ENCODE measurements at regions not wholly inside any gene's neighbourhood (a gene's known extent, or its start where the extent isn't known, plus 50 kb on each side); places are given as distances from the start of the nearest gene placed in this dataset.
"Not testable (repeated sequence)": the region's sequence is repeated elsewhere in the genome, so short reads cannot be mapped to it uniquely, and the experiment has no call there.

DNA sequence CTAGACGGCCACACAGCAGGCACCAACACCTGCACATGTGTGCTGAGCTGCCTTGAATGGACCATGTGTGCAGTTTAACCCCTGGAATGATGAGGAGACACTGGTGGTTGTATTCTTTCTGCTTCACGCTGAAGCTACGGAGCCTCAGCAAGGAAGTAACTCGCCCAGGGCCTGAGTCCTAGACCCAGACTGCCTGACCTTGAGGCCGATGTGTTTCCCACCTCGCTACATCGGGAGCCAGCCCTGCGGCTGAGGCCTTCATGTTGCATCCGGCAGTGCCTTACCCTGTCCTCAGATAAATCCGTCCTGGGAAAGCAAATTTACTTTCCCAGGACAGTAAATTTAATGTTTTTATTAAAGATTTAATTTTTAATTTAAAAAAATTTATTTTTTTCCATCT, 110.0 kb upstream of the MTHFD1L start:
- POLR2A ChIA-PET (ENCODE audit: unreplicated experiment) = no interaction called here
- intact Hi-C loops (cut with micrococcal nuclease; ENCODE audit: unreplicated experiment) = no loop called here
- no peaks in the 10 kb centered on the region for H3K36me3 ChIP-seq (ENCODE audit: low read depth)
- no peaks in the 10 kb centered on the region for H4K20me1 ChIP-seq (ENCODE audit: insufficient read depth)
- TF ChIP-seq, protein P1, sequence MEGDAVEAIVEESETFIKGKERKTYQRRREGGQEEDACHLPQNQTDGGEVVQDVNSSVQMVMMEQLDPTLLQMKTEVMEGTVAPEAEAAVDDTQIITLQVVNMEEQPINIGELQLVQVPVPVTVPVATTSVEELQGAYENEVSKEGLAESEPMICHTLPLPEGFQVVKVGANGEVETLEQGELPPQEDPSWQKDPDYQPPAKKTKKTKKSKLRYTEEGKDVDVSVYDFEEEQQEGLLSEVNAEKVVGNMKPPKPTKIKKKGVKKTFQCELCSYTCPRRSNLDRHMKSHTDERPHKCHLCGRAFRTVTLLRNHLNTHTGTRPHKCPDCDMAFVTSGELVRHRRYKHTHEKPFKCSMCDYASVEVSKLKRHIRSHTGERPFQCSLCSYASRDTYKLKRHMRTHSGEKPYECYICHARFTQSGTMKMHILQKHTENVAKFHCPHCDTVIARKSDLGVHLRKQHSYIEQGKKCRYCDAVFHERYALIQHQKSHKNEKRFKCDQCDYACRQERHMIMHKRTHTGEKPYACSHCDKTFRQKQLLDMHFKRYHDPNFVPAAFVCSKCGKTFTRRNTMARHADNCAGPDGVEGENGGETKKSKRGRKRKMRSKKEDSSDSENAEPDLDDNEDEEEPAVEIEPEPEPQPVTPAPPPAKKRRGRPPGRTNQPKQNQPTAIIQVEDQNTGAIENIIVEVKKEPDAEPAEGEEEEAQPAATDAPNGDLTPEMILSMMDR (conservative IDR thresholded peaks at IDR 0.05) = no peak
- no peak for TF ChIP-seq EZH2 (IDR thresholded peaks at IDR 0.05; ENCODE audit: low read depth)
- no peaks in the 10 kb centered on the region for H3K9me2 ChIP-seq (ENCODE audit: insufficient read depth)
- no peaks in the 10 kb centered on the region for H3F3A ChIP-seq (ENCODE audit: insufficient read depth, low read depth)
- no peak for DNase-seq
- peaks cover 10% of the 10 kb centered on the region for H3K4me1 ChIP-seq (replicated peaks; ENCODE audit: insufficient read depth)
- H2AFZ ChIP-seq = no peak overlapping the region
- no peaks in the 10 kb centered on the region for H3K79me2 ChIP-seq (ENCODE audit: low read depth)
- no TSS peak for BruUV-seq (replicated peaks)
- no peaks in the 10 kb centered on the region for H3K9me3 ChIP-seq (ENCODE audit: insufficient read depth, low read depth)
- no peak overlapping the region for H3K4me3 ChIP-seq
- no peaks in the 10 kb centered on the region for H3K27me3 ChIP-seq (ENCODE audit: insufficient read depth, low read depth)
- no peak overlapping the region for H3K4me2 ChIP-seq
- no peak overlapping the region for H3K27ac ChIP-seq
- CTCF ChIA-PET = no interaction called here

DNA sequence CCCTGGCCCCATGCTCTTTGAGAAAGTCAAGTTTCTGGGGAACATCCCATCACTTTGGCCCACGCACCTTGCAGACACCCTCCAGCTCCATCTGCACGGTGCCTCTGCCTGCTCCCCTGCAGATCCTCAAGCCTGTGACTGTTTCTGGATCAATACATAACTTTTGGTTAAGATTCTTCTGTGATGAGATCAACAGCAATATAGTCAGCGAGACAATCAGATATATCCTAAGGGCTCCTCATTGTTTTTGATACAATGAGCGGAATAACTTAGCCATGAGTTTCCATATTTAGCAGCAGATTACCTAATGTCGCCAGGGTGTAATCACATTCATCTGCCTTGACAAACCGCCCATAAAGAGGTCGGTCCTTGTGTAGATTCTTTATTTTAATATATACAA, 109.3 kb upstream of the MTHFD1L start:
- intact Hi-C loops (cut with micrococcal nuclease; ENCODE audit: unreplicated experiment) = no loop called here
- Histone ChIP-seq H3K4me2 (peak overlapping the region; percentile 15; the same call in 1 of the 2 replicates), H2AFZ (no peak overlapping the region), H3K9me2 (ENCODE audit: insufficient read depth) (no peaks in the 10 kb centered on the region), H3K4me3 (no peak overlapping the region), H3K79me2 (ENCODE audit: low read depth) (no peaks in the 10 kb centered on the region), H3K27me3 (ENCODE audit: insufficient read depth, low read depth) (no peaks in the 10 kb centered on the region), H3F3A (ENCODE audit: insufficient read depth, low read depth) (no peaks in the 10 kb centered on the region), H3K4me1 (replicated peaks; ENCODE audit: insufficient read depth) (peaks cover 10% of the 10 kb centered on the region), H3K9me3 (ENCODE audit: insufficient read depth, low read depth) (no peaks in the 10 kb centered on the region), H4K20me1 (ENCODE audit: insufficient read depth) (no peaks in the 10 kb centered on the region), H3K27ac (no peak overlapping the region), H3K36me3 (ENCODE audit: low read depth) (no peaks in the 10 kb centered on the region)
- CTCF ChIA-PET = no interaction called here
- POLR2A ChIA-PET (ENCODE audit: unreplicated experiment) = no interaction called here
- no peak for TF ChIP-seq EZH2 (IDR thresholded peaks at IDR 0.05; ENCODE audit: low read depth)
- TF ChIP-seq, protein P1 (conservative IDR thresholded peaks at IDR 0.05) = no peak
- DNase-seq = peak in 1 of 2 experiments; percentile 55
- BruUV-seq (replicated peaks) = no TSS peak

DNA sequence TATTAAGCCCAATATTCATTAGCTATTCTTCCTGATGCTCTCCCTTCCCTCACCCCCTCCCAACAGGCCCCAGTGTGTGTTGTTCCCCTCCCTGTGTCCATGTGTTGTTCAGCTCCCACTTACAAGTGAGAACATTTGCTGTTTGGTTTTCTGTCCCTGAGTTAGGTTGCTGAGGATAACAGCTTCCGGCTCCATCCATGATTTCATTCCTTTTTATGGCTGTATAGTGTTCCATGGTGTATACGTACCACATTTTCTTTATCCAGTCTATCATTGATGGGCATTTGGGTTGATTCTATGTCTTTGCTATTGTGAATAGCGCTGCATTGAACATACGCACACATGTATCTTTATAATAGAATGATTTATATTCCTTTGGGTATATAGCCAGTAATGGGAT, 107.7 kb upstream of the MTHFD1L start:
- H3K9me3 ChIP-seq (ENCODE audit: insufficient read depth, low read depth); H3K36me3 ChIP-seq (ENCODE audit: low read depth); BruUV-seq (replicated peaks); H3K27me3 ChIP-seq (ENCODE audit: insufficient read depth, low read depth); H3K9me2 ChIP-seq (ENCODE audit: insufficient read depth); POLR2A ChIA-PET (ENCODE audit: unreplicated experiment); H3K79me2 ChIP-seq (ENCODE audit: low read depth); intact Hi-C loops (cut with micrococcal nuclease; ENCODE audit: unreplicated experiment); H3K4me1 ChIP-seq (replicated peaks; ENCODE audit: insufficient read depth); H3K4me3 ChIP-seq; H3K4me2 ChIP-seq; H4K20me1 ChIP-seq (ENCODE audit: insufficient read depth); CTCF ChIA-PET; DNase-seq; H2AFZ ChIP-seq; H3F3A ChIP-seq (ENCODE audit: insufficient read depth, low read depth); H3K27ac ChIP-seq: not testable (repeated sequence)

DNA sequence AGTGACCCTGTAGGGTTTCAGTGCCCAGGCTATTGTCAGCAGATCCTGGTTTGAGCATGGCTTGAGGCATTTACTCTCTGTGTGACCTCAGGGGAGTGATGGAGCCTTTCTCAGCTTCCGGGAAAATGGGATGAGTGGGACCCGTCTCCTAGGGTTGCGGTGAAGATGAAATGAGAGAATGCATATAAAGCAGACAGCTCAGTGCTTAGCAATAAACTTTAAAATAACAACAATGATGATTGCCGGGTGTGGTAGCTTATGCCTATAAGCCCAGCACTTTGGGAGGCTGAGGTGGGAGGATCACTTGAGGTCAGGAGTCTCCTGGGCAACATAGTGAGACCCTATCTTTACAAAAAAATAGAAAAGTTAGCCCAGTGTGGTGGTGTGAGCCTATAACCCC, 106.0 kb upstream of the MTHFD1L start:
- no peak overlapping the region for H3K27ac ChIP-seq
- H3K9me2 ChIP-seq (ENCODE audit: insufficient read depth) = no peaks in the 10 kb centered on the region
- H3K4me2 ChIP-seq = no peak overlapping the region
- no peak overlapping the region for H3K4me3 ChIP-seq
- TF ChIP-seq, protein P1 (conservative IDR thresholded peaks at IDR 0.05) = no peak
- no peak for TF ChIP-seq EZH2 (IDR thresholded peaks at IDR 0.05; ENCODE audit: low read depth)
- BruUV-seq (replicated peaks) = no TSS peak
- no peaks in the 10 kb centered on the region for H3K27me3 ChIP-seq (ENCODE audit: insufficient read depth, low read depth)
- ChIA-PET POLR2A (ENCODE audit: unreplicated experiment) (no interaction called here), CTCF (no interaction called here)
- H2AFZ ChIP-seq = no peak overlapping the region
- no peaks in the 10 kb centered on the region for H3K79me2 ChIP-seq (ENCODE audit: low read depth)
- H3F3A ChIP-seq (ENCODE audit: insufficient read depth, low read depth) = no peaks in the 10 kb centered on the region
- no peak for DNase-seq
- no peaks in the 10 kb centered on the region for H3K36me3 ChIP-seq (ENCODE audit: low read depth)
- no peaks in the 10 kb centered on the region for H4K20me1 ChIP-seq (ENCODE audit: insufficient read depth)
- intact Hi-C loops (cut with micrococcal nuclease; ENCODE audit: unreplicated experiment) = no loop called here
- H3K4me1 ChIP-seq (replicated peaks; ENCODE audit: insufficient read depth) = peaks cover 10% of the 10 kb centered on the region
- H3K9me3 ChIP-seq (ENCODE audit: insufficient read depth, low read depth) = no peaks in the 10 kb centered on the region

Measured in PC-9 (cell line).